Right lobe of liver (tissue), 4 donors: ENCODE measurements at regions not wholly inside any gene's neighbourhood (a gene's known extent, or its start where the extent isn't known, plus 50 kb on each side); places are given as distances from the start of the nearest gene placed in this dataset.

ENCODE experiments used
- POLR2A ChIP-seq: fragments of 450-650 bp; IDR thresholded peaks from one replicate; pipeline ENCODE4 v1.6.1; 2017; ENCODE audit warnings: antibody characterized with exemption, mild to moderate bottlenecking
- TF ChIP-seq, protein P1 (sequence below), 4 donors: fragments of 200-600 bp in 3 of 4; fragments of 450-650 bp in 1 of 4; IDR thresholded peaks; one replicate each; pipeline versions ENCODE4 v1.5.1 to v1.8.0; 2016 to 2022; ENCODE audit warnings: antibody characterized with exemption in 4 of 4, mild to moderate bottlenecking in 2 of 4
- donor health status: DM: no; HTN: no; CAD: no.
- donor health status: DM: no; HTN: no; CAD: no.
- donor health status: DM: no; HTN: yes; CAD: no.

DNA sequence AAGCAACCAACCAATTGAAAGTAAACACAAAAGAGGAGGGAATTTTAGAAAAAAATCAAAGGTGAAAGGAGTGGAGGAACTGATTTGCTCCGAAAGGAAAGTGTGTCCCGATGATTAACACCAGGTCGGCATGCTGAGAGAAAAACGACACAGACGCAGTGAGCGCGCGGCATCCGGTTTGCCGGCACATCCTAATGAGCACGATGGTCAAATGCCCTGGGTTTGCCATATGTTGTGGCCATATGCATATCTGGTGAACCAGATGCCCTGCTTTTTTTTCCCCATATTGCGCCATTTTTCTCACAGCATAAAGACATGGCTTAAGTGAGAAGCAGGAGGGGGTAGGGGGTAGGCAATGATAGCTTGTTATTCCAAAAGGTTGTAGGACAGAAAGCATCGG is 626.7 kb downstream of the BCL11A start:
- TF ChIP-seq, protein P1, sequence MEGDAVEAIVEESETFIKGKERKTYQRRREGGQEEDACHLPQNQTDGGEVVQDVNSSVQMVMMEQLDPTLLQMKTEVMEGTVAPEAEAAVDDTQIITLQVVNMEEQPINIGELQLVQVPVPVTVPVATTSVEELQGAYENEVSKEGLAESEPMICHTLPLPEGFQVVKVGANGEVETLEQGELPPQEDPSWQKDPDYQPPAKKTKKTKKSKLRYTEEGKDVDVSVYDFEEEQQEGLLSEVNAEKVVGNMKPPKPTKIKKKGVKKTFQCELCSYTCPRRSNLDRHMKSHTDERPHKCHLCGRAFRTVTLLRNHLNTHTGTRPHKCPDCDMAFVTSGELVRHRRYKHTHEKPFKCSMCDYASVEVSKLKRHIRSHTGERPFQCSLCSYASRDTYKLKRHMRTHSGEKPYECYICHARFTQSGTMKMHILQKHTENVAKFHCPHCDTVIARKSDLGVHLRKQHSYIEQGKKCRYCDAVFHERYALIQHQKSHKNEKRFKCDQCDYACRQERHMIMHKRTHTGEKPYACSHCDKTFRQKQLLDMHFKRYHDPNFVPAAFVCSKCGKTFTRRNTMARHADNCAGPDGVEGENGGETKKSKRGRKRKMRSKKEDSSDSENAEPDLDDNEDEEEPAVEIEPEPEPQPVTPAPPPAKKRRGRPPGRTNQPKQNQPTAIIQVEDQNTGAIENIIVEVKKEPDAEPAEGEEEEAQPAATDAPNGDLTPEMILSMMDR (IDR thresholded peaks at IDR 0.05): no peak
- no peak for TF ChIP-seq POLR2A
